A673 (cell line): ENCODE measurements at regions not wholly inside any gene's neighbourhood (a gene's known extent, or its start where the extent isn't known, plus 50 kb on each side); places are given as distances from the start of the nearest gene placed in this dataset.
A peak's percentile ranks its signal among the peaks of the same experiment; 100 is the strongest.

ENCODE experiments used
- BruUV-seq: library from RNA; stranded (reverse); fragments of 400-500 nt; replicated peaks from 2 replicates; lab custom pipeline; 2021; lab: Mats Ljungman, UMichigan
- CTCF ChIA-PET: fragments of 300-600 bp; sonication (Branson Sonifier 250); formaldehyde crosslinking; loops from one replicate; lab custom pipeline; 2022; ENCODE audit warnings: antibody characterized with exemption; lab: Charles Lee
- POLR2A ChIA-PET: fragments of 300-600 bp; sonication (Branson Sonifier 250); formaldehyde crosslinking; loops from one replicate; lab custom pipeline; 2022; ENCODE audit warnings: antibody characterized with exemption; ENCODE audit not compliant: low non-redundant PET; lab: Charles Lee
- DNase-seq: peaks from one replicate; pipeline ENCODE4 v3.0.0-alpha.2; 2015; ENCODE audit warnings: low spot score
- H3K27ac ChIP-seq: fragments of 200-600 bp; sonication (generic); 2 replicates; pipeline ENCODE4 v1.5.1; 2016; ENCODE audit warnings: mixed run types, low read depth, mild to moderate bottlenecking, mixed read lengths, antibody characterized with exemption, low read length; ENCODE audit not compliant: poor library complexity, severe bottlenecking
- H3K27me3 ChIP-seq: fragments of 200-600 bp; sonication (generic); replicated peaks from 2 replicates; pipeline ENCODE4 v1.6.1; 2017; ENCODE audit warnings: mixed run types, low read depth, mild to moderate bottlenecking, mixed read lengths, antibody characterized with exemption, low read length; ENCODE audit not compliant: insufficient read depth, poor library complexity
- H3K36me3 ChIP-seq: fragments of 200-600 bp; sonication (generic); 2 replicates; pipeline ENCODE4 v1.6.1; 2016; ENCODE audit warnings: mixed run types, mild to moderate bottlenecking, mixed read lengths, antibody characterized with exemption, low read length; ENCODE audit not compliant: insufficient read depth, poor library complexity, severe bottlenecking
- H3K4me1 ChIP-seq: fragments of 200-600 bp; sonication (generic); 2 replicates; pipeline ENCODE4 v1.6.1; 2017; ENCODE audit warnings: mixed run types, mild to moderate bottlenecking, mixed read lengths, antibody characterized with exemption, low read length; ENCODE audit not compliant: insufficient read depth, poor library complexity, severe bottlenecking
- H3K4me3 ChIP-seq: fragments of 200-600 bp; sonication (generic); 2 replicates; pipeline ENCODE4 v1.5.1; 2016; ENCODE audit warnings: low read depth, mixed run types, mild to moderate bottlenecking, mixed read lengths, low read length; ENCODE audit not compliant: poor library complexity, severe bottlenecking
- H3K9me3 ChIP-seq: fragments of 200-600 bp; sonication (generic); 2 replicates; pipeline ENCODE4 v1.6.1; 2016; ENCODE audit warnings: mixed run types, low read depth, mild to moderate bottlenecking, mixed read lengths, antibody characterized with exemption, low read length; ENCODE audit not compliant: poor library complexity, severe bottlenecking
- CTCF ChIP-seq: fragments of 300-800, 200-600 bp; sonication (generic); conservative IDR thresholded peaks from 2 replicates; pipeline ENCODE4 v1.5.1; 2017; ENCODE audit warnings: low read depth, mild to moderate bottlenecking, antibody characterized with exemption, low read length, moderate library complexity, mixed read lengths
- EZH2 ChIP-seq: fragments of 200-600 bp; sonication (generic); IDR thresholded peaks from 2 replicates; pipeline ENCODE4 v1.6.1; 2017; ENCODE audit warnings: borderline replicate concordance, low read depth, mild to moderate bottlenecking, mixed read lengths, antibody characterized with exemption, low read length; ENCODE audit not compliant: poor library complexity, severe bottlenecking
- intact Hi-C: fragments of 100-400 bp; cut with micrococcal nuclease; formaldehyde crosslinking; loops from one replicate; pipeline ENCODE4 v1.10.0; 2022; ENCODE audit not compliant: unreplicated experiment

- DNase-seq, result no peak
- no peak overlapping the region for H3K27ac ChIP-seq
- no peak overlapping the region for H3K4me3 ChIP-seq
- TF ChIP-seq CTCF (no peak), EZH2 (no peak)
- CTCF ChIA-PET, result no interaction called here
- H3K27me3 ChIP-seq, result no peaks in the 10 kb centered on the region
- BruUV-seq, result no TSS peak
- intact Hi-C loops, result no loop called here
- POLR2A ChIA-PET, result no interaction called here
- no peaks in the 10 kb centered on the region for H3K4me1 ChIP-seq
- H3K36me3 ChIP-seq, result no peaks in the 10 kb centered on the region
- H3K9me3 ChIP-seq, result no peaks in the 10 kb centered on the region
These were observed 348.7 kb downstream of the NPHP4 start for GRCh38 chr1:5643360-5644107.

GRCh38 chr1:5640845-5641244 lies 351.4 kb downstream of the NPHP4 start:
- ChIA-PET POLR2A (no interaction called here), CTCF (no interaction called here)
- H3K9me3 ChIP-seq, result no peaks in the 10 kb centered on the region
- no peak overlapping the region for H3K4me3 ChIP-seq
- H3K27me3 ChIP-seq, result peaks cover 3% of the 10 kb centered on the region
- intact Hi-C loops, result no loop called here
- BruUV-seq, result no TSS peak
- DNase-seq, result peak; percentile 15
- H3K4me1 ChIP-seq, result no peaks in the 10 kb centered on the region
- no peak overlapping the region for H3K27ac ChIP-seq
- TF ChIP-seq CTCF, result peak; percentile 34; the same call in 1 of the 2 replicates
- no peak for TF ChIP-seq EZH2
- no peaks in the 10 kb centered on the region for H3K36me3 ChIP-seq

- ChIA-PET CTCF (no interaction called here), POLR2A (no interaction called here)
- DNase-seq, result no peak
- H3K4me1 ChIP-seq, result no peaks in the 10 kb centered on the region
- no peaks in the 10 kb centered on the region for H3K36me3 ChIP-seq
- H3K9me3 ChIP-seq, result no peaks in the 10 kb centered on the region
- no peak overlapping the region for H3K27ac ChIP-seq
- BruUV-seq, result no TSS peak
- no peak overlapping the region for H3K4me3 ChIP-seq
- TF ChIP-seq EZH2 (no peak), CTCF (no peak)
- intact Hi-C loops, result loop anchor here (2.0 to 5.0 kb wide), 2 partner anchors 108 to 278 kb away; no protein-coding TSS in a partner anchor
- peaks cover 3% of the 10 kb centered on the region for H3K27me3 ChIP-seq
These were observed 353.0 kb downstream of the NPHP4 start for GRCh38 chr1:5639106-5639722.
